CD4-positive, alpha-beta T cell (primary cell): ENCODE measurements at regions not wholly inside any gene's neighbourhood (a gene's known extent, or its start where the extent isn't known, plus 50 kb on each side); places are given as distances from the start of the nearest gene placed in this dataset.

Experiments
- ATAC-seq: fragments of 200-7000 bp; cut with Tn5 transposase; one replicate; pipeline ENCODE4 v1.10.0; 2022; ENCODE audit warnings: mild to moderate bottlenecking; ENCODE audit not compliant: poor library complexity
- CTCF ChIA-PET: fragments of 350-600 bp; sonication (Branson Sonifier 250); formaldehyde crosslinking; loops from one replicate; lab custom pipeline; 2021; ENCODE audit warnings: antibody characterized with exemption, inconsistent platforms; lab: Charles Lee
- POLR2A ChIA-PET: fragments of 350-600 bp; sonication (Branson Sonifier 250); formaldehyde crosslinking; loops from one replicate; lab custom pipeline; 2021; ENCODE audit warnings: antibody characterized with exemption, inconsistent platforms; lab: Charles Lee
- DNase-seq, 14 experiments: peaks; one replicate each; pipeline ENCODE4 v3.0.0-alpha.2; 2013 to 2020; ENCODE audit warnings: mixed read lengths in 2 of 14
- H3K27ac ChIP-seq, 2 donors: one replicate each; pipeline versions ENCODE4 v1.5.1 to v1.7.0; 2013; ENCODE audit warnings: low read length in 2 of 2, low read depth in 1 of 2, mild to moderate bottlenecking in 1 of 2
- H3K27me3 ChIP-seq, 2 experiments: 1 replicate in 1 of 2; 2 replicates in 1 of 2; pipeline versions ENCODE4 v1.6.1 to v1.7.0; 2013; ENCODE audit warnings: low read length in 2 of 2, control low read depth in 1 of 2, mild to moderate bottlenecking in 1 of 2, moderate library complexity in 1 of 2; ENCODE audit not compliant: insufficient read depth in 2 of 2, control insufficient read depth in 1 of 2
- H3K36me3 ChIP-seq: one replicate; pipeline ENCODE4 v1.6.1; 2013; ENCODE audit warnings: low read length, control low read depth; ENCODE audit not compliant: insufficient read depth
- H3K4me1 ChIP-seq: one replicate; pipeline ENCODE4 v1.6.1; 2013; ENCODE audit warnings: low read length, control low read depth; ENCODE audit not compliant: insufficient read depth
- H3K4me3 ChIP-seq: one replicate; pipeline ENCODE4 v1.5.1; 2013; ENCODE audit warnings: mild to moderate bottlenecking, low read length, moderate library complexity
- H3K9me3 ChIP-seq, 2 experiments: 1 replicate in 1 of 2; 2 replicates in 1 of 2; pipeline versions ENCODE4 v1.6.1 to v1.7.0; 2013; ENCODE audit warnings: low read length in 2 of 2, mild to moderate bottlenecking in 2 of 2, control low read depth in 1 of 2, moderate library complexity in 1 of 2; ENCODE audit not compliant: control insufficient read depth in 1 of 2, insufficient read depth in 1 of 2
- H3K27ac Mint-ChIP-seq: one replicate; pipeline ENCODE4 v1.8.0; 2020; ENCODE audit warnings: mixed read lengths
- H3K27me3 Mint-ChIP-seq: one replicate; pipeline ENCODE4 v1.8.0; 2021; ENCODE audit warnings: mixed read lengths
- H3K36me3 Mint-ChIP-seq: one replicate; pipeline ENCODE4 v1.8.0; 2021; ENCODE audit warnings: low read depth, mixed read lengths
- H3K4me1 Mint-ChIP-seq: one replicate; pipeline ENCODE4 v1.8.0; 2021; ENCODE audit warnings: low read depth, mixed read lengths
- H3K4me3 Mint-ChIP-seq: one replicate; pipeline ENCODE4 v1.8.0; 2020; ENCODE audit warnings: mild to moderate bottlenecking, mixed read lengths
- H3K9me3 Mint-ChIP-seq: one replicate; pipeline ENCODE4 v1.8.0; 2020; ENCODE audit warnings: mixed read lengths
- intact Hi-C, 2 experiments: fragments of 100-400 bp; cut with DNase I in 1 of 2; cut with micrococcal nuclease in 1 of 2; formaldehyde crosslinking; loops; one replicate each; pipeline versions ENCODE4 v1.15.1 to v1.9.0; 2023 to 2025; cut with DNase I, micrococcal nuclease
- TF ChIP-seq, protein P1 (sequence below): fragments of 200-600 bp; IDR thresholded peaks from one replicate; pipeline ENCODE4 v1.8.0; 2022; ENCODE audit warnings: antibody characterized with exemption, mild to moderate bottlenecking

DNA sequence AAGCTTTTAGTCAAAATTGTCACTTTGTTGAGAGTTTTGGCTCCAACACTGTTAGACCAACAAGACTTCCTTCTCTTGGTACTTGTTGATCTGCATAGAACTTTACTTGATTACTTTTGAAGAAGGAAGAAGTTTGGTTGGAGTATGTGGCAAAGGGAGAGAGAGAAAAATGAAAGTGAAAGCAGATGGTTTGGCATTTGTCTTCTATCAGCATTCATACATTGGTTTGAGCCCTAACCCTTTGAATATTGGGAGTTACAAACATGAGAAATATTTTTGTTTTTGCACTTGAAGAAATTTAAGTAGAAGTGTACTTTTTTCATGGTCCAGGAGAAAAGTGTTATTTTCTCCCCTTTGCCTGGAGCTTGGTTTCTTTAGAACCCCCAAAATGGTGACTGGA is 169.8 kb downstream of the ADGRL4 start:
- Histone ChIP-seq H3K4me1 (no peaks in the 10 kb centered on the region), H3K27ac (no peak overlapping the region), H3K27me3 (no peaks in the 10 kb centered on the region), H3K4me3 (no peak overlapping the region), H3K36me3 (no peaks in the 10 kb centered on the region), H3K9me3 (no peaks in the 10 kb centered on the region)
- TF ChIP-seq, protein P1, sequence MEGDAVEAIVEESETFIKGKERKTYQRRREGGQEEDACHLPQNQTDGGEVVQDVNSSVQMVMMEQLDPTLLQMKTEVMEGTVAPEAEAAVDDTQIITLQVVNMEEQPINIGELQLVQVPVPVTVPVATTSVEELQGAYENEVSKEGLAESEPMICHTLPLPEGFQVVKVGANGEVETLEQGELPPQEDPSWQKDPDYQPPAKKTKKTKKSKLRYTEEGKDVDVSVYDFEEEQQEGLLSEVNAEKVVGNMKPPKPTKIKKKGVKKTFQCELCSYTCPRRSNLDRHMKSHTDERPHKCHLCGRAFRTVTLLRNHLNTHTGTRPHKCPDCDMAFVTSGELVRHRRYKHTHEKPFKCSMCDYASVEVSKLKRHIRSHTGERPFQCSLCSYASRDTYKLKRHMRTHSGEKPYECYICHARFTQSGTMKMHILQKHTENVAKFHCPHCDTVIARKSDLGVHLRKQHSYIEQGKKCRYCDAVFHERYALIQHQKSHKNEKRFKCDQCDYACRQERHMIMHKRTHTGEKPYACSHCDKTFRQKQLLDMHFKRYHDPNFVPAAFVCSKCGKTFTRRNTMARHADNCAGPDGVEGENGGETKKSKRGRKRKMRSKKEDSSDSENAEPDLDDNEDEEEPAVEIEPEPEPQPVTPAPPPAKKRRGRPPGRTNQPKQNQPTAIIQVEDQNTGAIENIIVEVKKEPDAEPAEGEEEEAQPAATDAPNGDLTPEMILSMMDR = no peak
- H3K27ac Mint-ChIP-seq = no peak overlapping the region
- H3K27me3 Mint-ChIP-seq = no peaks in the 10 kb centered on the region
- H3K9me3 Mint-ChIP-seq = no peaks in the 10 kb centered on the region
- DNase-seq (peak in 2 of 14 experiments; percentile 2 to 20), ATAC-seq (no peak)
- POLR2A ChIA-PET = no interaction called here
- H3K4me1 Mint-ChIP-seq = peaks cover 13% of the 10 kb centered on the region
- H3K36me3 Mint-ChIP-seq = no peaks in the 10 kb centered on the region
- peak overlapping the region; percentile 15 for H3K4me3 Mint-ChIP-seq
- intact Hi-C loops = no loop called here
- CTCF ChIA-PET = no interaction called here

DNA sequence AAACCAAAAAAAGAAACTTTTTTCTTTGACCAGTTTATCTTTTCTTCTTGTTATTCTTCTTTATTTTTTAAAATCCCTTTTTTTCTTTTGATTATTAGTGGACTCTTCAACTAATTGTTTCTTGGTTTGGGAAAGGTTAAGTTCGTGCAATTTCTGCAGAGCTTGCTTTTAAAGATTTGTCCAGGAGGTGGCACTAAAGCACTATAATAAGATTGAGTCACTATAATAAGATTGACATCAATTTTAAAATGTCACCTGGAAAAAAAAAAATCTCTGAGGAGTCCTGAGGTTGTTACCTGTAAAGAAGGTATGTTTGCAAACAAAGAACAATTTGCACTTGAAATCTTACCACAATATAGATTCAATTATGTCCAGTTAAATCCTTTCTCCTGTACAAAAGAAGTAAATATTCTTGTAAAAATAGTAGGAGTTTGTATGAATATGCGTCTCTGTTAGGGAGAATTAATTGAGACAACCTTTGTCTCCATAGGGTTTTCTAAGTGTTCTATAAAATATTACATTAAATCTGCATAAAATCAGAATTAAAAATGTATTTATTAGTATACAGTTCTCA is 166.7 kb downstream of the ADGRL4 start:
- Histone ChIP-seq H3K36me3 (no peaks in the 10 kb centered on the region), H3K27me3 (no peaks in the 10 kb centered on the region), H3K4me3 (no peak overlapping the region), H3K9me3 (no peaks in the 10 kb centered on the region), H3K27ac (no peak overlapping the region), H3K4me1 (no peaks in the 10 kb centered on the region)
- Mint-ChIP-seq H3K27ac (no peak overlapping the region), H3K4me3 (no peak overlapping the region), H3K9me3 (no peaks in the 10 kb centered on the region), H3K4me1 (peaks cover 13% of the 10 kb centered on the region), H3K27me3 (no peaks in the 10 kb centered on the region), H3K36me3 (no peaks in the 10 kb centered on the region)
- DNase-seq (peak in 4 of 14 experiments; percentile 18 to 56 (median 41)), ATAC-seq (no peak)
- intact Hi-C loops = no loop called here
- TF ChIP-seq, protein P1 = peak; percentile 71
- CTCF ChIA-PET = no interaction called here
- POLR2A ChIA-PET = no interaction called here
